ENCODE measurements at regions not wholly inside any gene's neighbourhood (a gene's known extent, or its start where the extent isn't known, plus 50 kb on each side); places are given as distances from the start of the nearest gene placed in this dataset.
A peak's percentile ranks its signal among the peaks of the same experiment; 100 is the strongest.
"Not testable (repeated sequence)": the region's sequence is repeated elsewhere in the genome, so short reads cannot be mapped to it uniquely, and the experiment has no call there.

GRCh38 chr7:27000496-27000895 lies 95.3 kb downstream of the HOXA1 start:
- Histone ChIP-seq H3K27ac (no peak overlapping the region), H3K4me1 (no peaks in the 10 kb centered on the region), H3K27me3 (no peaks in the 10 kb centered on the region), H3K36me3 (no peaks in the 10 kb centered on the region), H3K9me3 (peaks cover 5% of the 10 kb centered on the region), H3K4me3 (no peak overlapping the region)
- TF ChIP-seq EP300 (IDR thresholded peaks at IDR 0.05) = no peak
- no peak for TF ChIP-seq POLR2A (IDR thresholded peaks at IDR 0.05)
- TF ChIP-seq CTCF (IDR thresholded peaks at IDR 0.05) = no peak
- 98% methylated on average over 2 of the region's 6 CpGs for WGBS
- DNase-seq (ENCODE audit: low spot score in 2 of 2) = no peak

GRCh38 chr7:26998284-26998683 lies 97.5 kb downstream of the HOXA1 start:
- H3K9me3 ChIP-seq; H3K27ac ChIP-seq; H3K4me3 ChIP-seq; H3K27me3 ChIP-seq; H3K36me3 ChIP-seq; H3K4me1 ChIP-seq; DNase-seq (ENCODE audit: low spot score in 2 of 2): not testable (repeated sequence)
- 91% methylated on average over 3 of the region's 3 CpGs for WGBS

- Histone ChIP-seq H3K36me3 (no peaks in the 10 kb centered on the region), H3K27me3 (no peaks in the 10 kb centered on the region), H3K4me1 (peaks cover 17% of the 10 kb centered on the region), H3K4me3 (no peak overlapping the region), H3K27ac (no peak overlapping the region), H3K9me3 (peaks cover 5% of the 10 kb centered on the region)
- WGBS = 61% methylated on average over 1 of the region's 1 CpG
- no peak for DNase-seq (ENCODE audit: low spot score in 2 of 2)
- no peak for TF ChIP-seq POLR2A (IDR thresholded peaks at IDR 0.05)
- TF ChIP-seq EP300 (IDR thresholded peaks at IDR 0.05) = no peak
- no peak for TF ChIP-seq CTCF (IDR thresholded peaks at IDR 0.05)
- TF ChIP-seq POLR2AphosphoS5 (IDR thresholded peaks at IDR 0.05) = no peak
These were observed 100.1 kb downstream of the HOXA1 start for GRCh38 chr7:26995666-26996065.

GRCh38 chr7:26993816-26994810 lies 101.7 kb downstream of the HOXA1 start:
- Histone ChIP-seq H3K9me3 (peaks cover 5% of the 10 kb centered on the region), H3K27me3 (no peaks in the 10 kb centered on the region), H3K36me3 (no peaks in the 10 kb centered on the region), H3K4me3 (no peak overlapping the region), H3K4me1 (peaks cover 17% of the 10 kb centered on the region), H3K27ac (peak overlapping the region; percentile 69)
- no peak for DNase-seq (ENCODE audit: low spot score in 2 of 2)
- WGBS = 30% methylated on average over 3 of the region's 3 CpGs
- TF ChIP-seq POLR2A (IDR thresholded peaks at IDR 0.05) (no peak), POLR2AphosphoS5 (IDR thresholded peaks at IDR 0.05) (no peak), CTCF (IDR thresholded peaks at IDR 0.05) (no peak), EP300 (IDR thresholded peaks at IDR 0.05) (no peak)

GRCh38 chr7:26992670-26993069 lies 103.1 kb downstream of the HOXA1 start:
- TF ChIP-seq POLR2A (IDR thresholded peaks at IDR 0.05) = no peak
- TF ChIP-seq CTCF (IDR thresholded peaks at IDR 0.05) = no peak
- no peak for TF ChIP-seq EP300 (IDR thresholded peaks at IDR 0.05)
- TF ChIP-seq POLR2AphosphoS5 (IDR thresholded peaks at IDR 0.05) = no peak
- Histone ChIP-seq H3K27ac (peak overlapping the region; percentile 69), H3K36me3 (no peaks in the 10 kb centered on the region), H3K4me1 (peaks cover 17% of the 10 kb centered on the region), H3K9me3 (no peaks in the 10 kb centered on the region), H3K27me3 (no peaks in the 10 kb centered on the region), H3K4me3 (no peak overlapping the region)
- 62% methylated on average over 7 of the region's 7 CpGs for WGBS
- no peak for DNase-seq (ENCODE audit: low spot score in 2 of 2)

All from suprapubic skin (tissue), 4 donors.